ENCODE measurements at regions not wholly inside any gene's neighbourhood (a gene's known extent, or its start where the extent isn't known, plus 50 kb on each side); places are given as distances from the start of the nearest gene placed in this dataset.
A peak's percentile ranks its signal among the peaks of the same experiment; 100 is the strongest.
"Not testable (repeated sequence)": the region's sequence is repeated elsewhere in the genome, so short reads cannot be mapped to it uniquely, and the experiment has no call there.

DNA sequence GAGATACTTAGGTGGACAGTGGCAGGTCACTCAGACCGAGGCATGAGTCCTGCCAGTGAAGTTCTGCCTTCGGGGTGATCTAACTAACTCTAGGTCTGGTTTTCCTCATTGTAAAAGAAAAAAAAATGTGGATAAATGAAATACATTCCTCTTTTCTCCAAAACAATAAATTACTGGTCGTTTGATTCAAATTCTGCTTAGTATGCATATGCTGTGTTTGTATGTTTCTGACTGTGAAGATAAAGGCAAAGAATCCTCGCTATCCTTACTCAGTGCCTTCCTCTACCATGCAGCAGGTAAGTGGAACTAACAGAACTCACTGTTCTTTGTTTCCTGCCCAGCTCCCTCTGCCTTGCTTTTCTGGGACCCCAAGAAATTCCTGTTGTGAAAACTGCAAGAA is 330.1 kb downstream of the SUCLG1 start:
- no peak for DNase-seq

DNA sequence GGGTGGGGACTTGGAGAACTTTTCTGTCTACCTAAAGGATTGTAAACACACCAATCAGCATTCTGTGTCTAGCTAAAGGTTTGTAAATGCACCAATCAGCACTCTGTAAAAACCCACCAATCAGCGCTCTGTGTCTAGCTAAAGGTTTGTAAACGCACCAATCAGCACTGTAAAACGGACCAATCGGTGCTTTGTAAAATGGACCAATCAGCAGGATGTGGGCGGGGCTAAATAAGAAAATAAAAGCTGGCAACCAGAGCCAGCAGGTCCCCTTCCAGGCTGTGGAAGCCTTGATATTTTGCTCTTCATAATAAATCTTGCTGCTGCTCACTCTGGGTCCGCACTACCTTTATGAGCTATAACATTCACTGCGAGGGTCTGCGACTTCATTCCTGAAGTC is 331.3 kb downstream of the SUCLG1 start:
- DNase-seq = not testable (repeated sequence)

- DNase-seq = no peak
Observed at GRCh38 chr2:84126530-84126929, 332.6 kb downstream of the SUCLG1 start.

DNA sequence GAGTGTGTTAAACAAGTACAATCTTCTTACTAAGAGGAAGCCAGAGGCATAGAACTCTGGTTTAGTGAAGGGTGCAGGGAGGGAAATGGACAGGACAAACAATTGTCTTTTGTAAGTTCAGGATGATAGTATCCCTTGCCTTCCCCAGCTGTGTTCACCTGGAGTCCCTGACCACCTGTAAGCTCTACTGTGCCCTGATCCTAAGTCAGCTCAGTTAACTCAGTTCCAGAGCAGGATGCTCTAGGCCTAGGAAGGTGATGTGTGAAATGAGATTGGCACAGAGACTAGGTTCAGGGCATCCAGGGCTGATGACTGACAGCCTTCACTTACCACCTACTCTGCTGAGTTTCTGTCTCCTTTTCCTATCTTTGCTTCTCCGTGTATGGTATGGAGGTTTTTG is 333.0 kb downstream of the SUCLG1 start:
- no peak for DNase-seq

GRCh38 chr2:84116143-84116542 is 342.9 kb downstream of the SUCLG1 start:
- no peak for DNase-seq

GRCh38 chr2:84115173-84115857 is 343.8 kb downstream of the SUCLG1 start:
- DNase-seq = no peak

DNA sequence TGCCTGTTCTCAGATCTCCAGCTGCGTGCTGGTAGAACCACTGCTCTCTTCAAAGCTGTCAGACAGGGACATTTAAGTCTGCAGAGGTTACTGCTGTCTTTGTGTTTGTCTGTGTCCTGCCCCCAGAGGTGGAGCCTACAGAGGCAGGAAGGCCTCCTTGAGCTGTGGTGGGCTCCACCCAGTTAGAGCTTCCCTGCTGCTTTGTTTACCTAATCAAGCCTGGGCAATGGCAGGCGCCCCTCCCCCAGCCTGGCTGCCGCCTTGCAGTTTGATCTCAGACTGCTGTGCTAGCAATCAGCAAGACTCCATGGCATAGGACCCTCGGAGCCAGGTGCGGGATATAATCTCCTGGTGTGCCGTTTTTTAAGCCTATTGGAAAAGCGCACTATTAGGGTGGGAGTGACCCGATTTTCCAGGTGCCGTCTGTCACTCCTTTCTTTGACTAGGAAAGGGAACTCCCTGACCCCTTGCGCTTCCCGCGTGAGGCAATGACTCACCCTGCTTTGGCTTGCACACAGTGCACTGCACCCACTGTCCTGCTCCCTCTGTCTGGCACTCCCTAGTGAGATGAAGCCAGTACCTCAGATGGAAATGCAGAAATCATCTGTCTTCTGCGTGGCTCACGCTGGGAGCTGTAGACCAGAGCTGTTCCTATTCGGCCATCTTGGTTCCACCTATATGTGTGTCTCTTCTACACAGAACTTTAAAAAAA is 355.1 kb downstream of the SUCLG1 start:
- peak; percentile 67 to 68 for DNase-seq

GRCh38 chr2:84102274-84102673 is 356.8 kb downstream of the SUCLG1 start:
- no peak for DNase-seq

DNA sequence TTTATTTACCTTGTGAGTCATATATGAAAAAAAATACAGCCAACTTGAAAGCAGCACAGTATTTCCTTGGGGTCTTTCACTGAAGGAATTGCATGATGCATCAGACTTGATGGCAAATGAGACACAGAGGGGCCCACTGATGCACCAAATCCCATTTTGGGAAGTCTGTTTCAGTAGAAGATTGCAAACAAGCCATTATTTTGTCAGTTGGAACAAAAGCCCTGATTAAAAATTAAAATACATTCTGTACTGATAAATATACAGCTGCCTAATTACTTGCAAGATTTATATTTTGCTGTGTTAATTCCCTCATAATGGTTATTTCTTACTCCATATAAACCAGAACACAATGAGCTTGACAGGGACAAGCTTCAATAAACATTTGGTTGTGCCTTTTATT is 370.4 kb downstream of the SUCLG1 start:
- DNase-seq = no peak

DNA sequence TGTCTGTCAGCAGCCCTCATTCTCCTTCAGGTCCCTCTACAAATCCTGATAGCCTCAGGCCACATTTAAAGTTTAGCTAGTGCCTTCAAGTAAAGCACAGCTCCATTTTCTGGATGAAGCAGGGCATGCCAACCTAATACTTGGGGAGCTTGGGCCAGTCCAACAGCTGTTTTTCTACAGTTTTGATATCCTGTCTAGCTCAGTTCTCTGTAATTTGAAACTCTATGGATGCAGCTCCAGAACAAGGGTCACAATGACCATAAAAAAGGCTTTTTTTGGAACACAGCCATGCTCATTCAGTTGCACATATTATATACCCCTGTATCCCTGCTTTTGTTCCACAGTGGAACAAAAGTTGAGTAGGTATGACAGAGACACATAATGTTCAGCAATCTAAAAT is 373.5 kb downstream of the SUCLG1 start:
- DNase-seq = no peak

DNA sequence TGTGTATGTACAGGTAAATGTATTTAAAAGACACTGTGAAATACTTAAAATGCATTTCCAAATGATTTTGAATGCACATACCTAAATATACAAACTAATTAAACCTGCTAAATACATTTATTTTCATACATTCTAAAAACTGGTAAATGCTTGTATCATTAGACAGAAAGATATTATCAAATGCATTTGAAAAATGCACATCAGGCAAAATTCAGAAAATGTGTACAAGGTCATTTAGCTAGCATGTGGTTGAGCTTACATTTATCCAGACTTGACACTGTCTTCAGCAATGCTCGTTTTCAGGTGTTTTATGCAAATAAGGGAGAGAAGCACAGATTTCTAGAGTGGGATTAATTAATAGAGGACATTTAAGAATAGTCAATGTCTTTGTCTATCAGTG is 374.2 kb downstream of the SUCLG1 start:
- DNase-seq = no peak

DNA sequence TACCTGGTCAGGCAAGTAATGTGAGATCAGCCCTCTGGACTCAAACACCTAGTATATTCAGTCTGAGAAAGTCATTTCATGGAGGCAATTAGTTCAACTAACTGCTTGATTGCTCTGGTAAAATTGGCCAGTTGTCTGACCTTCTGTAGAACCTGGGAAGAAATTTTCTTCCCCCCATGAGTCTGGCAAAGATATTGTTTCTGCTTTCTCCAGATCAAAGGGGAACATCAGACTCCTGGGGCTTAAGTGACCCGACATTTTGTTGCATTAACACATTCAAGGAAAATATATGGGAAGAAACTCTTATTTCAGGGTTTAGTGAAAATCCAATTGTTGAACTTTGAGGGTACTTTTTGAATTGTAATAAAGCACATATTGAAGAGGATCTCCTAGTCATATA is 375.1 kb downstream of the SUCLG1 start:
- no peak for DNase-seq

- no peak for DNase-seq
Observed at GRCh38 chr2:84078471-84078870, 380.6 kb downstream of the SUCLG1 start.

DNA sequence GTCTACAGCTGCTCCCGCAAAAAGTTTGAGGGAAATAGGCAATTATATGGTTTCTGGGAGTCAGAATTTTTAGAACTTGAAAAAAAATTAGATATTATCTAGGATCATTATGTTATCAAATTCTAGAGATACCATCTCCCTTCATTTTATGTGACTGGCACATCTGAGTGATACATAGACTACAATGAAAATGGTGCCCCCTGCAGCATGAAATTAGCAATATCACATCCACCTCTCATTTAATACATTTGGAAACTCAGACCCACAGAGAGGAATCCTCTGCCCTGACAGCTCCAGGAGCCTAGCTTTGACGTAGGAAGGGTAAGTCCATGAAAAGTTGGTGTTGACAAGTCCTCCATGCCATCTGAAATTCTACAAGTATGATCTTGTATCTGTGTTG is 381.6 kb downstream of the SUCLG1 start:
- peak; percentile 19 to 39 for DNase-seq

GRCh38 chr2:84071050-84071449 is 388.0 kb downstream of the SUCLG1 start:
- DNase-seq = no peak

DNA sequence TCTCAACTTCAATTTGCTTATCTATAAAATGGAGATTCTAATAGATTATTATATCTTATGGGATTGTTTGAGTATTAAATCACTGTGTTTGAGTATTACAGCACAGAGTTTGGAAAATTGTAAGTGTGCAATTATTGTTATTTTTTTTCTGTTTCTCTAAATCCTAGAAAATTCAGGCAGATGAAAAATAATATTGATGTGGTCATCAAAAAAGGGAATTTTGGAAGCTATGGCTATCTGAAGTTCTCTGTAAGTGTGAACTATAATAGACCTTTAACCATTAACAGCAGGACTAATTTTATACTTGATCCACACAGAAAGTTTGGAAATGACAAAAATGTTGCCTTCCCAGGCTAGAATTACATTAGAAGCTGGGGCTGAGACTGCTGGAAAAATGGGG is 393.2 kb downstream of the SUCLG1 start:
- no peak for DNase-seq

DNA sequence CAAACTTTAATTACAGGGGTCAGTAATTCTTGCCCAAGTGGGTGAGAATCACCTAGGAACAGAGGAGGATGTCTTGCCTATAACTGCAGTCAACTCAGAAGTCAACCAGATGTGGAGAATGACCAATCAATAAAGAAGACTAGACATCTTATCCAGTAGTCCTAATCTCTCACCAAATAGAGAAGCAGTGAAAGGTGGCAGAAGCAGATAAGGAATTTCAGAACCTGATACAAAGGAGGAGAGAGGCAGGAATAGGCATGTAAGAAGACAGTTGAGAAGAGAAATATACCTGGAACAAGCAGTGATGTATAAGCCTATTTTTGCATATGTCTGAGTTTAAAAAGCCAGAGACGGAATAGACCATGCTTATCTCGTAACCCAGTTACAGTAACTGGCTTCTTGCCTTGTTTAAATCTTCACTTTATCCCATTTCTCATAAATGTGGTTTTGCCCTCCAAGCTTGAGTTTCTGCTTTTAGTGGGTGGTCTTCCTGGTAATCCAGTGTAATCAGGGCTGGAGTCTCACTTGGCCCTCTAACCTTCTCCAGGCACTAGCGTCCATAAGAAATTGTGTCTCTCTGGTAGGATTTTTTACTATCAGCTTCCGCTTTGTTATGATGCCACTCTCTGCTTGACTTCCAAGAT is 401.0 kb downstream of the SUCLG1 start:
- no peak for DNase-seq

- no peak for DNase-seq
Observed at GRCh38 chr2:84055816-84056215, 403.3 kb downstream of the SUCLG1 start.

DNA sequence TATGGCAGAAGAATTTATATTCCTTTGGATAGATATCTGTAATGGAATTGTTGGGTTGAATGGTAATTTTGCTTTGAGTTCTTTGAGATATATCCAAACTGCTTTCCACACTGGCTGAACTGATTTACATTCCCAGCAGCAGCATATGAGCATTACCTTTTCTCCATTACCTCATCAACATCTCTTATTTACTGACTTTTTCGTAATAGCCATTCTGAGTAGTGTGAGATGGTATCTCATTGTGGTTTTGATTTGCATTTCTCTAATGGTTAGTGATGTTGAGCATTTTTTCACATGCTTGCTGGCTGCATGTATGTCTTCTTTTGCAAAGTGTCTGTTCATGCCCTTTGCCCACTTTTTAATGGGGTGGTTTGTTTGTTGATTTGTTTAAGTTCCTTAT is 404.5 kb downstream of the SUCLG1 start:
- DNase-seq = not testable (repeated sequence)

GRCh38 chr2:84052913-84053312 is 406.2 kb downstream of the SUCLG1 start:
- no peak for DNase-seq

GRCh38 chr2:84052043-84052442 is 407.0 kb downstream of the SUCLG1 start:
- DNase-seq = no peak

GRCh38 chr2:84048964-84049363 is 410.1 kb downstream of the SUCLG1 start:
- no peak for DNase-seq

GRCh38 chr2:84041506-84041905 is 417.6 kb downstream of the SUCLG1 start:
- no peak for DNase-seq

DNA sequence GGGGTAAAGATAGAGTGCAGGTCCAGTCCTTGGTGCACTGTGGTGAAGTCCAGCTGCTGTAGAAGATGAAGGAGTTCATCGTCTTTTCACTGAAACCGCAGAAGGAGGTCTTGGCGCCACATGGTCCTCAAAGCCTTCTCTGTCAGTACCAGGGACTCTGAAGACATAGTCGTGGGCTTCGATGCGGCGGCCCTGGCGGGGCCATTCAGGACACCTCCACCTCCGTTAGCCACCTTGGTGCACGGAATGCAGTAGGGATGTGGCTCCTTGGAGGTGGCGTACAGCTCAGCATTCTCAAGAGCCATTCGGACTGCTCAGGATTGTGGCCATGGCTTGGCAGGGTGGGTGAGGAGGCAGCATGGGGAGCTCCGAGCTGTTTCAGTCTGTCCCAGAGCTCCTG is 418.8 kb downstream of the SUCLG1 start:
- no peak for DNase-seq

Measured in SHP77 (cell line).